Lower lobe of right lung (tissue), 2 donors: ENCODE measurements at regions not wholly inside any gene's neighbourhood (a gene's known extent, or its start where the extent isn't known, plus 50 kb on each side); places are given as distances from the start of the nearest gene placed in this dataset.

Experiments used
- ATAC-seq, 2 donors: fragments of 200-7000 bp; cut with Tn5 transposase; one replicate each; pipeline ENCODE4 v1.9.1; 2020 to 2022; ENCODE audit warnings: mild to moderate bottlenecking in 2 of 2, moderate library complexity in 2 of 2
- DNase-seq: peaks from one replicate; pipeline ENCODE4 v3.0.0-alpha.2; 2020
- H3K27ac ChIP-seq: fragments of 200-600 bp; one replicate; pipeline ENCODE4 v1.8.0; 2022
- H3K27me3 ChIP-seq: fragments of 200-600 bp; one replicate; pipeline ENCODE4 v1.8.0; 2022; ENCODE audit warnings: low read depth
- H3K36me3 ChIP-seq: fragments of 200-600 bp; one replicate; pipeline ENCODE4 v1.8.0; 2022; ENCODE audit warnings: mild to moderate bottlenecking
- H3K4me1 ChIP-seq: fragments of 200-600 bp; one replicate; pipeline ENCODE4 v1.8.0; 2022
- H3K4me3 ChIP-seq: fragments of 200-600 bp; one replicate; pipeline ENCODE4 v1.8.0; 2022; ENCODE audit warnings: mild to moderate bottlenecking
- H3K9me3 ChIP-seq: fragments of 200-600 bp; one replicate; pipeline ENCODE4 v1.8.0; 2022
- CTCF ChIP-seq: fragments of 200-600 bp; IDR thresholded peaks from one replicate; pipeline ENCODE4 v1.8.0; 2022; ENCODE audit warnings: antibody characterized with exemption, mild to moderate bottlenecking
- intact Hi-C: fragments of 100-400 bp; cut with DNase I; formaldehyde crosslinking; loops from one replicate; pipeline ENCODE4 v1.11.0; 2022
- donor health status: DM: no; HTN: yes; CAD: no; lungs with severe emphysema.

DNA sequence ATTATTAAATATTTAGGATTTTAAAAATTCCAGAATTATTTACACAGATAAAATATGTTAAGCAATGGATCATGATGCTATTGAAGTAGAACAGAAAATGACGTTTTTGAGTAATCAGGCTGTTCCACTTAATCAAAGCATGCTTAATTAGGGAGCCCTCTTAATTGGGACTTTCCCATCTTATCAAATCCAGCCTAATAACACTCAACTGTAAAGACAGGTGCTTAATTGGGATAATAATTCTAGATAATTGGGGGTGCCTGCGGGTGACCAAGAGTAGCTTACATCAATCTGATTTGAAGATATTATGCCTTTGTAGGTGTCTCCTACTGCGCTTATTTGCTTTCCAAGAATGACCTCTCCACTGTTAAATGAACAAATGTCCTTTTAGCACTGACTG, 742.2 kb upstream of the SLITRK6 start:
- intact Hi-C loops: no loop called here
- TF ChIP-seq CTCF: no peak

GRCh38 chr13:86554066-86554465, 754.8 kb upstream of the SLITRK6 start:
- Histone ChIP-seq H3K27ac (no peak overlapping the region), H3K9me3 (no peaks in the 10 kb centered on the region), H3K36me3 (no peaks in the 10 kb centered on the region), H3K4me3 (no peak overlapping the region), H3K4me1 (no peaks in the 10 kb centered on the region), H3K27me3 (no peaks in the 10 kb centered on the region)
- intact Hi-C loops: no loop called here
- DNase-seq: no peak
- no peak for ATAC-seq
- no peak for TF ChIP-seq CTCF

More for the DNA sequence above, 742.2 kb upstream of the SLITRK6 start:
- H3K27ac ChIP-seq: no peak overlapping the region
- DNase-seq (no peak), ATAC-seq (no peak)
- no peaks in the 10 kb centered on the region for H3K4me1 ChIP-seq
- no peak overlapping the region for H3K4me3 ChIP-seq
- H3K27me3 ChIP-seq: no peaks in the 10 kb centered on the region
- H3K36me3 ChIP-seq: no peaks in the 10 kb centered on the region
- no peaks in the 10 kb centered on the region for H3K9me3 ChIP-seq

DNA sequence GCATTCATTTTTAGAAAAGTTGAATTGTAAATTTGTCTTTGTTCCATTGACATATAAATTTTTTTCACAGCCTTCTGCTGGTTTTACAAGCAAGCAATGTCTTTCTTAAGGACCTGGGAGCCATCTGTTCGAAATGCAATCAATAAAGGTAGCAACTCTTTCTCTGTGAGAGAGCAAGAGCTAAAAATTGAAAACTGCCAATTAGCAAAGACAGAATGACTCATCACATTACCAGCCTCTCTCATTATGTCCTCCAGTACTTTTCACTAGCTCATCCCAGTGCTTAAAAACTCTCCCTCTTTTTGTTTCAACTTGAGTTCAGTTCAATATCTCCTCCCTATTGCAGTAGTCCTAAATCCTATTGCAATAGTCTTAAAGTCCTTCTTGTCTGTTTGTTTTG, 760.7 kb upstream of the SLITRK6 start:
- Histone ChIP-seq H3K9me3 (no peaks in the 10 kb centered on the region), H3K27ac (no peak overlapping the region), H3K36me3 (no peaks in the 10 kb centered on the region), H3K4me3 (no peak overlapping the region), H3K4me1 (no peaks in the 10 kb centered on the region), H3K27me3 (no peaks in the 10 kb centered on the region)
- DNase-seq: no peak
- no peak for ATAC-seq
- intact Hi-C loops: no loop called here
- TF ChIP-seq CTCF: no peak

DNA sequence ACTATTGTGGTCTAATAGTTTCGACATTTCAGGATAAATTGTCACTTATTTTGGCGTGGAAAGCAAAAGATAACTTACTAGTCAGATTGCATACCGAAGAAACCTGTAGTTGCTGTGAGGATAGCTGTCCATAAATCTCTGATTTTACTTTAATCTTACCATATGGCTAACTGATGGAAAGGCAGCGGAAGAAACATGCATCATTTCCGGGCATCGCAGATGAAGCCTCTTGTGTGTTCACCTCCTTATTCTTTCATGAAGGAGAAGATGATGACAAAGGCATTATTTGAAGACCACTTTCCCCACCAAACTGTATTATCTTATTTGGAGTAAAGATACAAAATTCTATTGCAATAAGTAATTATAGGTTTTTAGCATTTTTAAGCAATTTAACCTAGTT, 763.6 kb upstream of the SLITRK6 start:
- H3K4me3 ChIP-seq: no peak overlapping the region
- no peak for ATAC-seq
- H3K36me3 ChIP-seq: no peaks in the 10 kb centered on the region
- H3K27me3 ChIP-seq: no peaks in the 10 kb centered on the region
- no peaks in the 10 kb centered on the region for H3K9me3 ChIP-seq
- no peak for DNase-seq
- no peaks in the 10 kb centered on the region for H3K4me1 ChIP-seq
- TF ChIP-seq CTCF: no peak
- H3K27ac ChIP-seq: no peak overlapping the region
- intact Hi-C loops: no loop called here

DNA sequence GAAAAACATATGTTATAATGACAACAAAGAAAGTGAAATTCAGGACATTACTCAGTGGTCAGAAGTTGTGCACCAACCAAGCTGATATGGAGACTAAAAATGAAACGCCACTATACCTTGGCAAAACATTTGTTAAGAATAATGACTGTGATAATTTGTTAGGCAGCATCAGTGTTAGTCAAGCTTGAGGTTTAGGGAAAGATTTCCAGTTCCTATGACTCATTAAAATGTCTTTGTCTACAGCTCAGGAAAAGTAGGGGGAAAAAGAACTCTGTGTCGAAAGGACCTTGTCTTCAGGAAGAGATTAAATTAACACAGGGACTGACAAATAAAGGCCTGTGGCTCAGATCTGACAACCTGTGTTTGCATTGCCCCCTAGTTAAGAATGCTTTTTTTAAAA, 764.1 kb upstream of the SLITRK6 start:
- Histone ChIP-seq H3K36me3 (no peaks in the 10 kb centered on the region), H3K9me3 (no peaks in the 10 kb centered on the region), H3K4me1 (no peaks in the 10 kb centered on the region), H3K27ac (no peak overlapping the region), H3K27me3 (no peaks in the 10 kb centered on the region), H3K4me3 (no peak overlapping the region)
- ATAC-seq: no peak
- intact Hi-C loops: no loop called here
- no peak for TF ChIP-seq CTCF
- no peak for DNase-seq

DNA sequence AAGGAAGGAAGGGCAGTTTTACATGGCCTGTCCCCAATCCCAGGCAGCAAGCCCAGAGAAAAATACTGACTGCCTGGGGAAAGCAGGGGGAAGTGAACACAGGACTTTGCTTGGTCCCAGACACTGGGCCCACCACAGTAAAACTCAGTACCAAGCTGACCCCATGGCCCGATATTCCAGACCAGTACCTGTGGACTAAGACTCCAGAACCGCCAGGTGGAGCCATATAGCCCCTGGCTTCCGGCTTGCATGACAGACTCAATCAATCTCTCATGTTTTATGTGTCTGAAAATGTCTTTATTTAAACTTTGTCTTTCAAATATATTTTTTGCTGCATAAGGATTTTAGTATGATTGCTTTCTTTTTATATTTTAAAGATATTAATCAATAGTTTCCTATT, 767.9 kb upstream of the SLITRK6 start:
- no peaks in the 10 kb centered on the region for H3K27me3 ChIP-seq
- no peak for ATAC-seq
- H3K27ac ChIP-seq: no peak overlapping the region
- no peak for TF ChIP-seq CTCF
- no peaks in the 10 kb centered on the region for H3K4me1 ChIP-seq
- no peaks in the 10 kb centered on the region for H3K36me3 ChIP-seq
- intact Hi-C loops: no loop called here
- H3K4me3 ChIP-seq: no peak overlapping the region
- no peaks in the 10 kb centered on the region for H3K9me3 ChIP-seq
- DNase-seq: no peak
